ENCODE measurements at regions not wholly inside any gene's neighbourhood (a gene's known extent, or its start where the extent isn't known, plus 50 kb on each side); places are given as distances from the start of the nearest gene placed in this dataset.

DNA sequence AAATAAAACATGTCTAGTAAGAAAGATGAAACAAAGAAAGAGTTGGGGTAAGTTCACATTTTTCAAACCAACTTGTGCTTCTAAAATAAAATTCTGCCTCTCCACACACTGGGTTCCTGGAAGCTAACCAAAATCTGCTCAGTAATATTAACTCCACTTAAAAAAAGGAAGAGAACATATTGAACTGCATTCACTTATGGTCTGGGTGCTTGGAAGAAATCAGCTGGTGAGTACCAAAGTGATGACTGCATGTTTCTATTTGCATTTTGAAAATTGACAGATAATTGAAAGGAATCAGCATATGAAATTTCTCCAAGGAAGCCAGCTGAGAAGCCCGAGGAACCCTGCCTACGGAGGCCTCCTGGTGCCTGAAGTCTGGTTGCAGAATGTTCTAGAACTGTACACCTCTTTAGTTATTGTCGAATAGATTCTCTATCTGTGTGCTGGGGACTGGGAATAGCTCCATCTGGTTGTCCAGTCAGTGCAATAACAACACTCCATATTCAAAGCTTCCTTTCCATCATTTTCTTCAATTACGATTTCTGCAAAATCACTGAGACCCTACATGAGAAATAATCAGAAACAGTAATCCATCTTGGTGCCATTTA is 836.1 kb downstream of the VRK1 start:
- TF ChIP-seq CTCF (IDR thresholded peaks at IDR 0.05; ENCODE audit: insufficient read depth, low read length) (no peak), REST (IDR thresholded peaks at IDR 0.05; ENCODE audit: insufficient replicate concordance, low read depth) (no peak)
